ENCODE measurements at regions not wholly inside any gene's neighbourhood (a gene's known extent, or its start where the extent isn't known, plus 50 kb on each side); places are given as distances from the start of the nearest gene placed in this dataset.

DNA sequence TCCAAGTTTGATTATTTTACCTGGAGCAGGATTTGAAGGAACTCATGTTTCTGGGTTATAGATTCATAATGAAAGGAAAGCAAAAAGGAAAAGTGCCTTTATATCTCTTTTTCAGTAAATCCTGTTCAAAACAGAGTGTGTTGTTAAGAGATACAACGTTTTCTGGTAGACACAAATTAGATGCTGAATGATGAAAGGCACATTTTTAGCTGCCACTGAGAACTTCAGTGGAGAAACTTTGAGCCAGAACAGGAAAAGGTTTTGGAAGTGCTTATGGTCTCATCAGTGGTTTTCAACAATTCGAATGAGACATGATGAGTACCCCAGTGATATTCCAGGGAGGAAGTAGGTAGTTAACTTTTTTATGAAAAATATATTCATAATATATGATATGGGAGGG lies 338.0 kb upstream of the C1orf87 start:
- DNase-seq, result no peak

DNA sequence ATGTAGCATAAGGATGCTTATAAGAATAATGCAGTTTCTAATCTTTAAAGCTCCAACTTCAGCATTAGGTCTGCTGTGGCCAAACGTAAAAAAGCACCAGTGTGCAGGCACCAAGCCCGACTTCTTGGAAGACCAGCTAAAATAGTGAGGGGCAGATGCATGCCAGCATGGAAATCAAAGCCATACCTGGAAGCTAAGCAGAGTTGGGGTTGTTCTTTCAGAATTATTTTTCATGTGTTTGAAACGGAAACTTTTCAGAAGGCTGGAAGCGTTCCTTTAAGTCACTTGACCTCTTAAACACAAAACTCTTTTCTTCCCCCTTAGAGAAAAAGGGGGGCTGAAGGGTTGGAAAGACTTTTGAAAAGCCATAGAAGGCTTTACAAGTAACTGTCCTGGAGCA lies 329.2 kb upstream of the C1orf87 start:
- DNase-seq, result no peak

DNA sequence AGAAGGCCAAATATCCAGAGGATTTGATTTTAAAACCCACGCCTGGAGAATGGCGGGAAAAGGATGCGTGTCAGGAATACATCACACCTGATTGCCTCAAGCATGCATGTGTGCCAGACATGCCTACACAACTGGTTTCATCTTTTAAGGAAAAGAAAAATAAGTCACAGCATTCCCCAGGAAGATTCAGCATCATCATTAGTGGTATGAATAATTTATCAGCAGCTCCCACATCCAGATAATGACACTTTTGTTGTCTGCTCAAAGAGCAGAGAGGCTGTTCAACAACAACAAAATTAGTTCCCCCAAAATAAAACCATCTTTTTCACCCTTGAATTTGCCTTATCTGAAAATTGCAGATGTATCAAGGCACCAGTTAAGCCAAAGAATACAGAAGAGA lies 328.6 kb upstream of the C1orf87 start:
- no peak for DNase-seq

DNA sequence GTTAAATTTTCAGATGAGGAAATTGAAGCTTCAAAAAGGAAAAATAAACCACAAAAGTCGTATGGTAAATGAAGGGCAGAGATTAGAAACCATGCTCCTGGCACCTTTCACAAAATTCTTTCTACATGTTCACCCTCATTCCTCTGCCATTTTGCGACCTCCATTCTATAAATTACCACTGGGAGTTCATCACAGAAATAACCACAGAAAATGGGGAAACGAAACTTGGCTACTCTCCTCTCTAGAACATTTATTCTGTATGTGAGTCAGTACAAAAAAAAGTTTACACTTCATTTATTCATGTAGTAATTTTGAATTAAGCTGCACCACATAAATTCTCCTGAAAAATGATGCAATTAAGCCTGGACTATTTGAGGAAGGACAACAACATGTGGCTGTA lies 320.9 kb upstream of the C1orf87 start:
- DNase-seq, result no peak

DNA sequence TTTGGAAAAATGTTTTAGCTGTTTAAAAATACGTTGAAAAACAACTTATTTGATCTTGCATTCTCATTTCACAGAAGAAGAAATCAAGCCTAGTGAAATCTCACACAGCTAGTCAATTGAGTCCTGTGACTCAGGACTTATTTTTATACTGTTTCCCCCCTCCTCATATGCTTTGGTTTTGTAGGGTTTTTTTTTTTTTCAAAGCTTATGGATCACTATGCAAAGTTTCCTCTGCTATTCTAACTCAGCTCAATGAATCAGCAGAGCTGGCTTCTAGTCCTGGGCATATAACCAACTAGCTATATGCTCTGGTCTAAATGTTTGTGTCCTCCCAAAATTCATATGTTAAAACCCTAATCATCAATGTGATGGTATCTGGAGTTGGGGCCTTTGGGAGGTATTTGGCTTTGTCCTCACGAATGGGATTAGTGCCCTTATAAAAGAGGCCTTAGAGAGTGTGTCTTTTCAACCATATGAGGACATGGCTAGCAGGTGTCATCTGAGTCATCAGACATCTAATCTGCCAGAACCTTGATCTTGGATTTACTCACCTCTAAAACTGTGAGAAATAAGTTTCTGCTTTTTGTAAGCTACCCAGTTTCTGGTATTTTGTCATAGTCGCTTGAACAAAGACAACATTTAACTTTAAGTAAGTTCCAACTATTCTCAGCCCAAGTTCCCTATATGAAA lies 317.2 kb upstream of the C1orf87 start:
- no peak for DNase-seq

DNA sequence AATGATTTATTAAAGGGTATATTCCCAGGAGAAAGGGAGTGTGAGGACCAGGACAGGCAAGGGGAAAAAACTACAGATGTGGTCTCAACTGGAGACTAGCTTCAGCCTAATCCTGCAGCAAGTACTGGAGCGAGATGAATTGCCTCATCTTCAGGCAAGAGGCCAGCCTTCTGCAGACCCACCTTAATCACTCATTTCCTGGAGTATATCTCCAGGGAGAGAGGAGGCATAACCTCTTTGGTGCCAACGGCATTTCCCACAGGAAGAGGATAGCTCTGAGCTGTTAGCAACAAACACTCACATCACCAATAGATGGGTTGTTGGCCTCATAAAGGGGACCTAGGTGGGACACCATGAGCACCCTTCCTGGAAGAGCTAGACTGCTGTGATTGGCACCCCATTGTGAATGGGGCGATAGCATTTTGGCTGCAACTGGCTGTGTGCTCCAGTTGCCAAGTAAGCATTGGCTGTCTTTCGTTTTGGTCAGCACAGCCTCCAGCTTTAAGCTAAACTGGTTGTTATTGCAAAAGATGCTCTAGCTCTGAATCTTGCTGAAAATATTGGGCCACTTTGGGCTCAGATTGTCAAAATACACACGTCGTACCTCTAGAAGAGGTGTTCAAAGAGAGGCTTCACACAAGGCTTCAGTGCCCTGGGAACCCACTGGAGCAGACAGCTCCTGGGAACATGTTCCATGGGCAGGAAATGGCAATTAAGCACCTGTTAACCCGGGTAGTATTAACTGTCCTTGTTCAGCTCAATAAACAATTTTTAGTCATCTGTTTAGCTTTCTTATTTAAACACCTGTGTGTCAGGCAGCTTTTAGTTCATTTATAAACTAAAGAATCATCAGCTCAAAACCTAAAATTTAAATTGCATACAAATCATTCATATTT lies 314.8 kb upstream of the C1orf87 start:
- DNase-seq, result peak; percentile 84

DNA sequence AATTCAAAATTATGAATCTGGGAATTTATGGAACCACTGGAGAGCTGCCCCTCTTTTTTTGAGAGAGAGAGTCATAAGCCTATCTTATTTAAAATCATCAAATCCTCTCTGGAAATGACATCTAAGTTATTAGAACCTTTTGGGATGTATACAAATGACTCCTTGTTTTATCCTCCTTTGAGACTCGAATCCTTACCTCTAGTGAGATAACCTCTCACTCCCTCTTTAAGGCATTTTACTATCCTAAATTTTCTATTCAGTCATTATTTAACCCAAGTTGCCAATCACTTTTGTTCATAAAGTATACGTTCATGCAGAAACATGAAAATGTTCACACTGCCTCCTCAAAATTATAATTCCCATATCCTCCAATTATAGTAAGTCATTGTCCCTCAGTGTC lies 313.6 kb upstream of the C1orf87 start:
- no peak for DNase-seq

DNA sequence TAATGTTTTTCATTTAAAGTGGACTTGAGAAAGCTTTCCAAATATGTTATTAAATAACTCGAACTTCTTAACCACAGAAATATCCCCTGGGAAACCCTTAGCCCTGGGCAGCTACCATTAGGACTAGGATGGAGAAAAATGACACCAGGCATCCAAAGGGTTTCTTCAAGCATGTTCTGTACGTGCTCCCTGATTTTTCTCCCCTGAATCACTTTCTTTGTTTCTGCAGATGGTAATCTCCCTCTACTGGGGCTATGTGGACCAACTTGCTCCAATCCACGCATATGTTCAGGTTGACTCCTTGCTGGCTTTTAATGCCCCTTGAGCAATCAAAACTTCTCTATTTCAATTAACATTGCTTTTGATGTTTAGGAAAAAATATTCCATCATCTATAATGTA lies 312.7 kb upstream of the C1orf87 start:
- no peak for DNase-seq

DNA sequence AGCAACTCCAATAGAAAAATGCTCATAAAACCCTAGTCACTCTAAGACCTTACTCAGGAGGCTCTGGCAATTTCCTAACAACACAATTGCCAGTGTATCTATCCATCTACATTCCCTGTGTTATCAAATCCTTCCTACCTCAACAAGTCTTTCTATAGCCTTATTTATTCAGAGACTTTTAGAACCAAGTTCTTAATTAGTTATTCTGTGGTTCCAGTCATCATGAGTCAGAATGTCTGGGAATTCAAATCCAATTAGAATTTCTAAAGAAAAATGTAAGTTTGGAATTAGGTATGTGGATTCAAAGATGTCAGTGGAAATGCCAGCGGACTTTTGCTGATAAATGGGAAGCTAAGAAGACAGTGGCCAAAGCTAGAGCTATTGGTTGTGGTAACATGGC lies 302.6 kb upstream of the C1orf87 start:
- DNase-seq, result no peak

DNA sequence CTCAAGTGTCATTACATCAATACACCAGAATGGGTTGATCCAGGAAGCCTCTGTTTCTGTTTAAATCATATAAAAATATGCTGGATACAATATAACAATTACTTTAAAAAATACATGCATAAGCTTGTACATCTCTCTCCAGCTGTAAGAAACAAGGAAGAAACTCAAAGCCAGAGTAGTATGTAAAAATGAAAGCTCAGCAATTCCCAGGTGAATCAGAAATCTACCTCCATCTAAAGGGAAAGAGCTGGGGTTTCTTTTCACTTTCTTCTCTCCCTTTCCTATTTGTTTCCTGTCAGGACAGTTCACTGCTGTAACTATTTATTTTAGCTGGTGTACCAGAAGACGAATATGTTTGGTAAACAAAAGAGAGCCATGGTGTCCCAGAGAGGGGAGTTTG lies 301.0 kb upstream of the C1orf87 start:
- no peak for DNase-seq

DNA sequence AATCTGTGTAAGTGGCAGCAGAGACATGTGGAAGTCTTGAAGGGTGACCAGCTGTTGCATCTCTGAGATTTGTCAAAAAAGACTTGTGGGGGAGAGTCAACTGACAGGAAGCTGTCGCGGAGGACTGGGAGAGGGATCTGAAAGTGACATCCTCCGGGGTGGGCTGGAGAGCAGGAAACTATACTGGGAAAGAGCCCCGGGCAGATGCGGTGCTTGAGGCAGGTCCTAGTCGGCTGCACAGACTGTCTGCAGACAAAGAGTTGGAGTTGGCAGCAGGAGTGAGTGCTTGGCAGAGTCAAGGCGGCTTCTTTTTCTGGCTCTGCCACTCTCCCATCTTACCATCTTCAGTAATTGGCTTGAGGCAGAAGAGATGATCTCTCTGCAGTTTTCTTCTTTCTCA lies 294.0 kb upstream of the C1orf87 start:
- DNase-seq, result peak; percentile 87

DNA sequence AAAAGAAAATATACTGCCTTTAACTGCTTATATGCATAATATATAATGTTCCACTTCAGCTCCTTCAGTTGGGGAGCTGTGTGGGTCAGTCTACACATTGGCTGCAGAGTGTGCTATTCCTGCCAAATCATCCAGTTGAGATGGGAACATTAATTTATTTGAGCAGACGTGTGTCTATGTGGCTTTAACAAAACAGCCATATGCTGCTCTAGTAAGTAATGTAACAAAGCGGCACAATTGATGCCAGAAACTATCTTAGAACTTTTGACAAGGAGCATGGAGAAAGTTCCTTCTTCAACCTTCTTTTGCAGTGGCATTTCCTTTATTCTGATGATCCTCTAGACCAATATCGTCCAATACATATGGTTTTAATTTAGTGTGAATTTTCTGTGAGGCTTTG lies 285.9 kb upstream of the C1orf87 start:
- peak; percentile 91 for DNase-seq

DNA sequence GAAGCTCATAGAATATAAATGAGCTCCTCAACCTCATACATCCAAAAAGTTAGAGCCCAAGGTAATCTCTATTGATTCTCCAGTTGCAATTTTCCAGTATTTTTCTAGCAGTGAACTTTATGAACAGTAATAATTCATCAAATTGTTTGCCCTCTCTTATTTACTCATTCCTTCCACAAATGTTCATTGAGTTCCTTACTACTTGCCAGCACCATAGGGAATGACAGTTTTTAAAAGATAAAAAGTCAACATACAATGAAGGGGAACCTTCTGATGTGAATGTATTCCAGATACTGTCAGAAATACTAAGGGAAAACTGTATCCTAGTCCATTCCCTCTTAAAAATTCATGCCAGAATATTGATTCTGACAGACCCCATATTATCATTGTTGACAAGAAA lies 277.0 kb upstream of the C1orf87 start:
- no peak for DNase-seq

DNA sequence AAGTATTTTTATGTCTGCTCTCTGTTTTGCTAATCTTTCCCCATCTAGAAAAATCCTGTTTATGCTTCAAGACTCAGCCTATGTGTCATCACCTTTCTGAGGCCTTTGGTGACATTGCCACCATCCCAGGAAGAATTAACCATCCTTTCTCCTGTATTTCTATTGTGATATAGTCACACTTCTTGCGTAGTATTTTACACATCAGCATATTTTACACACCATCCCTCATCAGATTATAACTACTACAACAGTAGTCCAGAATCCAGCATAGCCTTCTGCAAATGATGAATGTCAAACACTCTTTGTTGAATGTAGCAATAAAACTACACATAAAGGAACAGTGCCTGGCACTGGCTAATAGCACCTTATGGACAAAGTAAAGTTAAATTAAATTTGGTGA lies 275.3 kb upstream of the C1orf87 start:
- no peak for DNase-seq

DNA sequence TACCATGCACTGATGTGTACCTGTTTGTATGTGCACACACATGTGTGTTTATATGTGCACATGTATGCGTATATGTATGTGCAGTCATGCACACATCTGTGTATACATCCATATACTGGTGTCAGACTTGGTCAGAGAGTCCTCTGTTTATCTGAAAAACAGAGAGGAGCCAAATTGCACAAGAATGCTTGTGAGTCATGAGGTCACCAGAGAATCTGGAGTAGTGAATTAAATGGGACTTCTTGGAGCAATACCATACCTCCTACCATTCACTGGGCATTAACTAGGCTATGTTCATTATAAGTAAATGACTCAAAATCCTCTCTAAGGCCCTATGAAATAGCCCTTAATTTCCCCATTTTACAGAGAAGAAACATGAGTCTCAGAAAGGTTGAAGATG lies 272.1 kb upstream of the C1orf87 start:
- no peak for DNase-seq

DNA sequence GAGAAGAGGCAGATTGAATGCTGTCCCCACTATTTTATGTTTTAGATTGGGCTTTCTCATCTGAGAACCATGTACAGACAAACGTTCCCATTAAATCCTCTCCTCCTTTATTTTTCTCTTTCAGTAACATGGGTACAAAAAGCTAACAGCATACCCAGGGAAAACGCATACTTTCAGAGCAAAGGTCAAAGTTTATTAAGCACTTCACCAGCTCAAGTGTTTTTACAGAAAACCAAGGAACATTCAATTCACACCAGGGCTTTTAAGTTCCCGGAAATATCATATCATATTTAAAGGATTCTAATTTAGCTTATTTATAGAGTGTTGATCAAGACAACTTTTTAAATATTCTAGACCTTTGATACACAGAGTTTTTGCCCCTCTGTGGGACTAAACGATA lies 271.5 kb upstream of the C1orf87 start:
- DNase-seq, result no peak

DNA sequence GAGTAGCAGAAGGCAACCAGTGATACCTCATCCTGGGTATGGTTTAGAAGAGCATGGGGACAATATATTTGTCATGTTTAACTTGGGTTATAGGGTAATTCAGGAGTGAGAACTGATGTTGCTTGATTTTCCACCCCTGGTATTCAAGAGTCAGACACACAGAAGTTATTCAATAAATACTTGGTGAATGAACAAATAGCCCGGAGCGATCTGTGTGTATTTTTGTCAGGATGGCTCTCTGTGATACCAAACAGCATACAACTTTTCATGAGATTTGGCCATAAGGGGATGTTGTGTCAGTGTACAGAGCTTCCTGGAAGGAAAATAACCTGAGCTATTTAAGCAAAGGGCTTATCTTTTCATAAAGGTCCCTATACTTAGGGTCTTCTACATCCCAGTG lies 270.2 kb upstream of the C1orf87 start:
- DNase-seq, result no peak

DNA sequence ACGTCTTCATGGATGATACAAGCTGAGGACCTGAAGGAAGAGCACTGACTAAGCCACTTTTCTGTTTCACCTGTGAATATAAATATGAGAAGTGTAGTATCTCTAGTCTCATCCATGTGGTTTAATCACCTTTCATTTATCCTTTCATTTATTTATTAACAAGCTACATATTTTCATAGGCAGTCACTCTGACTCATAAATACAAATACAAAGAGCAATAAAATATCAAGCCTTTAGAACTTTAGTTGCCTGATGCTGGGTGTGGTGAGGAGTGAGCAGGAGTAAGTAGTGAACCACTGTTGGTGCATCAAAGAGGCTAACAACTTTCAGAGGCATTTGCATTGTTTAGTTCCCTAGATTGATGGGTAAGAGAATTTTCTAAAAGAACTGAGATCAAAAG lies 269.0 kb upstream of the C1orf87 start:
- DNase-seq, result no peak

DNA sequence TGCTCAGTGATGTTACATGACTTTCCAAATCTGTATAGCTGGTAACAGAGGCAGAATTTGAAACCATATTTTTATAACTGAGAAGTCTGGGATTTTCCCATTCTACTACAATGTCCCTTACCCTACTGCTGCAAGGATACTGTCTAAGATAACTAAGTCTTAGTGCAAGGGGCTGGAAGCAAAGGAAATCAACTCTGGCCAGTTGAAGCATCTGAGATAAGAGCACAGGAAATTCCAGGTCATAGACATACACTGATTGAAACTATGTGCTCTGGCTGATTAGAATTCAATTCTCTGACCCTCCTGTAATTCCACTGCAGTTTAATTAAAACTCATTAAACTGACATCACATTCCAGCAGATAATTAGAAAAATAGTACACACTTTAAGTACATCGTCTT lies 267.7 kb upstream of the C1orf87 start:
- no peak for DNase-seq

DNA sequence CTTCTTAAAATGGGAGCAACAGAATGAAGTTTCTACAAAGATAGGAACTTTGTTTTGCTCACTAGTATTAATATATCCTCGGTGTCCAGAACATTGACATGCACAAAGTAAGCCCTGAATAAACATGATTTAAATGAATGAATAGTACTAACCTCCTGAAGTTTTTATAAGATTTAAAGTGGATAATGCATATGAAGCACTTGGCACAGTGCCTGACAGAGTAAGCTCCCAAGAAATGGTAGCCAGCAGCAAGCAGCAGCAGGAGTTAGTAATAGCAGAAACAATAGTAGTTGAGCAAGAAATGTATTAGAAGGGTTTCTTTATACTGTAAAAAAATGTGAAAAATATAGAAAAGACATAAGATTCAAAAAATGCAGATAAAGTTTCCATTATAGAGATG lies 258.1 kb upstream of the C1orf87 start:
- no peak for DNase-seq

DNA sequence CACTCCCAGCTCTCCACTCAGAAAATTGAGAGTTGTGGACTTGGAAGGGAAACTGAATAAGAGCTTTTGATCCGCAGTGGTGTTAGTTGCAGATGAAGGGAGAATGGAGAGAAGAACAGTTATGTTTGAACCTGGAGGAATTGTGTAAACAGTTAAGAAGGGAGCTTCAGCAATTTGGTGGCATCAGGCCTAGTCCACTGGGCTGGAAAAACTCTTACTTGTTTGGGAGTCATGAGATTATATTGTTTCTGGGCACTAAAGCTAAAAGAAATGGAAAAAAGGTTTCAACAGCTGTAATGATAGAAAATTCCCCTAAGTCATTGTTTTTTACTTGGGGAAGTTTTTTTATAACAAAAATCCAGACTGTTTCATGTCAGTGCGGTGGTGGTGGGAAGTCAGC lies 256.1 kb upstream of the C1orf87 start:
- DNase-seq, result no peak

DNA sequence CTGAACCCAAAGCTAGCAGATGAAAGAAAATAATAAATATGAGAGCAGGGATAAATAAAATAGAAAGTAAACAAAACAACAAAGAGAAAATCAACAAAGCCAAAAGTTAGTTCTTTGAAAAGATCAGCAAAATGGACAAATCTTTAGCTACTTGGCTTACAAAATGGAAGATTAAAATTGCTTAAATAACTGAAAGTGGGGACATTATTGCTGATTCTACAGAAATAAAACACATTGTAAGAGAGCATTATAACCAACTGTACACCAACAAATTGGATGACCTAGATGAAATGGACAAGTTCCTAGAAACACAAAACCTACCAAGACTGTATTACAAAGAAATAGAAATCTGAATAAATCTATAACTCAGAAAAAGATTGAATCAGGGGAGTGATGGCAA lies 238.3 kb upstream of the C1orf87 start:
- no peak for DNase-seq

DNA sequence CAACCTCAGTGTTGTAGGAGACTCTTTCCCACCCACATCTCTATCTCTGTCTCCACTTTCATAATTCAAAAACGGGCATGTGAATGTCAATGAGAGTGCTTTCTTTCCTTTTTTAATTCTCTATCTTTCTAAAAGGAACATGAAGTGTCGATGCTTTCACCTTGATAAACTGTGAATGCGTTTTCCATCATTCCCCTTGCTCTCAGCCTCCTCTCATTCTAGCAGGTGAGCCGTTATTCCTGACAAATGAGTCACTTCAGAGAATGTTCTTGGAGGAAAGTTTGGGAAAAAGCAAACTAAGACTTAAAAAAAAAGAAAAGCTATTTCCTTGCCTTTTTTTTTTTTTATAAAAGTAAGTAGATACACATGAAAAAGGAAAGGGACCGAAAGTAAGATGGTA lies 226.0 kb upstream of the C1orf87 start:
- DNase-seq, result no peak

DNA sequence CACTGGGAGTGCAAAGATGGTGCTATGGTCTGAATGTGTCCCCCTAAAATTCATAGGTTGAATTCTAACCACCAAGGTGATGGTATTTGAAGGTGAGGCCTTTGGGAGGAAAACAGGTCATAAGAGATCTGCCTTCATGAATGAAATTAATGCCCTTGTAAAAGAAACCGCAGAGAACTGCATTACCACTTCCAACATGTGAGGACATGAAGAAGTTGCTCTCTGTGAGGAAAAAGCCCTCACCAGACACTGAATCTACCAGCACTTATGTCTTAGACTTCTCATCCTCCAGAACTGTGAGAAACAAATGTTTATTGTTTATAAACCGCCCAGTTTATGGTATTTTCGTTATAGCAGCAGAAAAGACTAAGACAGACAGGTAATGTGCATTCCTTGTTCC lies 224.7 kb upstream of the C1orf87 start:
- no peak for DNase-seq

DNA sequence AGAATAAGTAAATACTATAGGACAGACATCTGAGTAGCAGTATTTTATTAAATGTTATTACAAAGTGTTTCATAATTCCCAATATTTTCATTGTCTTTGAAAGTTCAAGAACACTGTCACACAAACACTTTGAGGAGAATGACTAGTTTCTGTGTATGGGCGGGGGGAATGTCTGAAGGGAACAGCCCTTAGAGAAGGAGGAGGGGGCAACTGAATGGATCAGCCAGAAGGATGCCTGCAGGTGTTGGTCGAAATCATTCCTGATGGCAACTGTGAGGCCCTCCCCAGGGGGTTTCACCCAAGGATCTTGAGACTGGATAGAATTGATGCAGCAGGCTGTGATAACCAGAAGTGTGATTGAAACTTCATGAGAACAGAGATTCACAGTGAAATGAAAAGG lies 223.2 kb upstream of the C1orf87 start:
- DNase-seq, result no peak

Data from NCI-H446 treated with DMSO at 0.1 percent for 48 hours (cell line).